ENCODE measurements at regions not wholly inside any gene's neighbourhood (a gene's known extent, or its start where the extent isn't known, plus 50 kb on each side); places are given as distances from the start of the nearest gene placed in this dataset.
"Not testable (repeated sequence)": the region's sequence is repeated elsewhere in the genome, so short reads cannot be mapped to it uniquely, and the experiment has no call there.

- no peak for DNase-seq
Measured at GRCh38 chr20:53872081-53872541, 198.3 kb downstream of the BCAS1 start.

- DNase-seq: no peak
Measured at GRCh38 chr20:53871541-53871940, 198.9 kb downstream of the BCAS1 start.

- DNase-seq: no peak
Measured at GRCh38 chr20:53870426-53871315, 199.7 kb downstream of the BCAS1 start.

- DNase-seq: peak; percentile 72
Measured at GRCh38 chr20:53869466-53870258, 200.7 kb downstream of the BCAS1 start.

GRCh38 chr20:53867741-53868351 is 202.5 kb downstream of the BCAS1 start:
- no peak for DNase-seq

GRCh38 chr20:53866794-53867740 is 203.3 kb downstream of the BCAS1 start:
- no peak for DNase-seq

- no peak for DNase-seq
Measured at GRCh38 chr20:53865901-53866793, 204.2 kb downstream of the BCAS1 start.

- not testable (repeated sequence) for DNase-seq
Measured at GRCh38 chr20:53864765-53865683, 205.4 kb downstream of the BCAS1 start.

- DNase-seq: not testable (repeated sequence)
Measured at GRCh38 chr20:53863923-53864641, 206.3 kb downstream of the BCAS1 start.

- DNase-seq: not testable (repeated sequence)
Measured at GRCh38 chr20:53863535-53863922, 206.9 kb downstream of the BCAS1 start.

GRCh38 chr20:53863039-53863438 is 207.4 kb downstream of the BCAS1 start:
- not testable (repeated sequence) for DNase-seq

- not testable (repeated sequence) for DNase-seq
Measured at GRCh38 chr20:53862490-53862889, 207.9 kb downstream of the BCAS1 start.

- DNase-seq: not testable (repeated sequence)
Measured at GRCh38 chr20:53862136-53862397, 208.3 kb downstream of the BCAS1 start.

GRCh38 chr20:53859684-53860083 is 210.7 kb downstream of the BCAS1 start:
- no peak for DNase-seq

- DNase-seq: not testable (repeated sequence)
Measured at GRCh38 chr20:53859009-53859408, 211.4 kb downstream of the BCAS1 start.

- DNase-seq: not testable (repeated sequence)
Measured at GRCh38 chr20:53858516-53858915, 211.9 kb downstream of the BCAS1 start.

- DNase-seq: no peak
Measured at GRCh38 chr20:53857723-53858236, 212.6 kb downstream of the BCAS1 start.

- DNase-seq: no peak
Measured at GRCh38 chr20:53856300-53857295, 213.8 kb downstream of the BCAS1 start.

Data from activated CD8-positive, alpha-beta memory T cell treated with anti-CD3 and anti-CD28 coated beads, Interleukin-2, amount 50 U/mL, for 48 hours (primary cell).